ENCODE measurements at regions not wholly inside any gene's neighbourhood (a gene's known extent, or its start where the extent isn't known, plus 50 kb on each side); places are given as distances from the start of the nearest gene placed in this dataset.
A peak's percentile ranks its signal among the peaks of the same experiment; 100 is the strongest.
"Not testable (repeated sequence)": the region's sequence is repeated elsewhere in the genome, so short reads cannot be mapped to it uniquely, and the experiment has no call there.

GRCh38 chr7:115649429-115649828 is 381.1 kb downstream of the TFEC start:
- no peak for DNase-seq (ENCODE audit: low spot score)

GRCh38 chr7:115647712-115648111 is 382.9 kb downstream of the TFEC start:
- no peak for DNase-seq (ENCODE audit: low spot score)

- DNase-seq (ENCODE audit: low spot score) = no peak
These were observed 388.4 kb downstream of the TFEC start for GRCh38 chr7:115642194-115642593.

- no peak for DNase-seq (ENCODE audit: low spot score)
These were observed 391.7 kb downstream of the TFEC start for GRCh38 chr7:115638853-115639252.

GRCh38 chr7:115637128-115637527 is 393.4 kb downstream of the TFEC start:
- no peak for DNase-seq (ENCODE audit: low spot score)

GRCh38 chr7:115635876-115636275 is 394.7 kb downstream of the TFEC start:
- DNase-seq (ENCODE audit: low spot score) = no peak

- no peak for DNase-seq (ENCODE audit: low spot score)
These were observed 395.2 kb downstream of the TFEC start for GRCh38 chr7:115635376-115635775.

- no peak for DNase-seq (ENCODE audit: low spot score)
These were observed 395.9 kb downstream of the TFEC start for GRCh38 chr7:115634633-115635032.

GRCh38 chr7:115632636-115633035 is 397.9 kb downstream of the TFEC start:
- no peak for DNase-seq (ENCODE audit: low spot score)

GRCh38 chr7:115631782-115632181 is 398.8 kb downstream of the TFEC start:
- no peak for DNase-seq (ENCODE audit: low spot score)

GRCh38 chr7:115630049-115630448 is 400.5 kb downstream of the TFEC start:
- no peak for DNase-seq (ENCODE audit: low spot score)

GRCh38 chr7:115618676-115619075 is 411.9 kb downstream of the TFEC start:
- no peak for DNase-seq (ENCODE audit: low spot score)

- DNase-seq (ENCODE audit: low spot score) = no peak
These were observed 416.7 kb downstream of the TFEC start for GRCh38 chr7:115613836-115614235.

GRCh38 chr7:115603416-115603815 is 427.1 kb downstream of the TFEC start:
- peak; percentile 39 for DNase-seq (ENCODE audit: low spot score)

- DNase-seq (ENCODE audit: low spot score) = no peak
These were observed 430.4 kb downstream of the TFEC start for GRCh38 chr7:115600207-115600606.

GRCh38 chr7:115599184-115599583 is 431.4 kb downstream of the TFEC start:
- not testable (repeated sequence) for DNase-seq (ENCODE audit: low spot score)

- DNase-seq (ENCODE audit: low spot score) = not testable (repeated sequence)
These were observed 433.3 kb downstream of the TFEC start for GRCh38 chr7:115597220-115597619.

- no peak for DNase-seq (ENCODE audit: low spot score)
These were observed 437.5 kb downstream of the TFEC start for GRCh38 chr7:115593111-115593510.

GRCh38 chr7:115585015-115585718 is 445.4 kb downstream of the TFEC start:
- no peak for DNase-seq (ENCODE audit: low spot score)

GRCh38 chr7:115582956-115583355 is 447.6 kb downstream of the TFEC start:
- DNase-seq (ENCODE audit: low spot score) = no peak

GRCh38 chr7:115578576-115578975 is 452.0 kb downstream of the TFEC start:
- DNase-seq (ENCODE audit: low spot score) = no peak

GRCh38 chr7:115574681-115575291 is 455.8 kb downstream of the TFEC start:
- DNase-seq (ENCODE audit: low spot score) = no peak

GRCh38 chr7:115572111-115572510 is 458.5 kb downstream of the TFEC start:
- DNase-seq (ENCODE audit: low spot score) = no peak

All from NAMALWA (cell line).